ENCODE measurements at regions not wholly inside any gene's neighbourhood (a gene's known extent, or its start where the extent isn't known, plus 50 kb on each side); places are given as distances from the start of the nearest gene placed in this dataset.

- TF ChIP-seq CTCF (IDR thresholded peaks at IDR 0.05) (no peak), POLR2A (IDR thresholded peaks at IDR 0.05) (no peak)
These were observed 159.7 kb downstream of the SERPINI1 start for GRCh38 chr3:167895178-167895577.
